ENCODE measurements at regions not wholly inside any gene's neighbourhood (a gene's known extent, or its start where the extent isn't known, plus 50 kb on each side); places are given as distances from the start of the nearest gene placed in this dataset.

DNA sequence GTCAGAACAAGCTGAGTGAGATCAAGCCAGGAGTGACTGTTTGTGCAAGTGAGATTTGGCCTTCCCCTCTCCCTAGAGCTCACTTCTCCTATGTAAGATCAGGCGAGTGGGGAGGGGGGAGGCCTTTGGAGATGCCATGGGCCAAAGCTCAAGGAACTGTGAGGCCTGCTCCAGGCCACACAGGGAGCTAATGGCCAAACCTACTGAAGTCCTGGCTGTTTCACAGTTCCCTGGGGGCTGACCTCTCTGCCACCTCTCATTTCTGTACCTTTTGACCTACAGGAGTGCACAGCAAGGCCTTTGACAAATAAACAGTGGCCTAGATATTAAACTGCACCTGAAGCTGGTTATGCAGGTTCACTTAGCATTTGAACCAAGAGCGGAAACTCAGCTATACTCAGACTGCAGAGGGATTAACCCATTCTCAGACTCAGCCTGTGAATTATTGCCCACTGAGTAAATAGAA, 235.0 kb upstream of the NT5C1B start:
- no peak for DNase-seq

DNA sequence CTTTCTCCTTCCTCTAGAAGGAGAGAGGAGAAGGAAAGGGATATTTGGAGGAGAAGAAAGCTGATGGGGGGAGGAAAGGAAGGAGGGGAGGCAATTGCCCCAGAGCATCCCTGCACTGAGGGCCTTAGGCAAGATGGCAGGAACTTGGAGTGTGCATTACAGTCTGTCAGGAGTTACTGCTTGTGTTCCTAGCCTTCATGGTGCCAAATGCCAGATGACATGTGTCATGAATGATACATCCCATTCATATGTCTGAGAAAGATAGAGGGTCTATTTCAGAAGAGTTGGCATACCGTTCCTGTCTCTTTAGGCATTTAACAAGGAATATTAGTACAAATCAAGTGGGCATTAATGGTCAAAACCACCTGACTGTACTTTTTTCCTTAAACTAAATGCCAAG, 232.1 kb upstream of the NT5C1B start:
- DNase-seq = no peak

DNA sequence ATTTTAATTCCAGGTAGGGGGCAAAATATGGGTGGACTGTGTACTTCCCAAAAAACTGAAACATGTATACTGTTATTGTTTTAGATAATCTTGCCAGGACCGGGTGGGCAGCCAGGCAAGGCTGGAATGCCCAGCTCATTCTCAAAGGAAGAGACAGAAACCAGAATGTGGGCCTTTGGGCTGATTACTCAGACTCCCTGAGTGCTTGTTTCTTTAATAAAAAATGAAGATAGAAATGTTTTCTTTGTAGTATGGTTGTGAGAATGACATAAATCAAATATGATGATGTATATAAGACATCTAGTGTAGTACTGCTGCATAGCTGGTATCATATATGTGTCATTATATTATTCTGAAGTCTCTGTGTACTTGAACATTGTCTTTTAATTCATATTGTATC, 231.6 kb upstream of the NT5C1B start:
- no peak for DNase-seq

DNA sequence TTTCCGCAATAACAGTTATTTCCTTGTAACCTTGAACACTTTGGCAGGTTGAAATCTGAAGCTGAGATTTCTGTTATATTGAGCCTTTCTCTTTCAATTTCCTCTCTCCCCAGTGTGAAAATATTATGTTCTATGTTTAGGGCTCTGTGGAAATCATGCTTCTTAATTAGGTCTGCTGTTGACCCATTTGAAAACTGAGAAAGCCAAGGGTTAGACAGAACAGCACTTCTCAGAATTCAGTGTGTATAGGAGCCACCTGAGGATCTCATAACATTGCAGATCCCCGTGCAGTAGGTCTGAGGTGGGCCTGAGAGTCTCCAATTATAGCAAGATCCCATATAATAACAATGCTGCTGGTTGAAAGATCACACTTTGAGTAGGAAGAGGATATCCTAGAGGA, 230.2 kb upstream of the NT5C1B start:
- DNase-seq = no peak

DNA sequence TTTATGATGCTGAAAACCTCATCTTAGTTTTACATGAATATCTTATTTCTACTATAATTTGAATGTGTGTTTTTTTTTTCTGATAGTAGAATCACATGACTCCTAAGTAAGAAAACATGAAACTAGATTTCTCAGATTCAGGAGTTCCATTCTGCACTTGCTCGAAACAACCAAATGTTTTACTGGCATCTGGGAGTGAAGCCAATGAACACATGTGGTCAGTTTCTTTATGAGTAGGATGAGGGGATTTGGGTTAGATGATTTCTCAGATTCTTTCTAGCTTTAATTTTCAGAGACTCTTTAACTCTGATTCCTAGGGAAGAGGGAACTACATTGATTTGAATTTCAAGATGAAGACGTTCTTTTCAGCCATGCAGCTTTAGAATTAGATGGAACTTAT, 225.0 kb upstream of the NT5C1B start:
- DNase-seq = no peak

DNA sequence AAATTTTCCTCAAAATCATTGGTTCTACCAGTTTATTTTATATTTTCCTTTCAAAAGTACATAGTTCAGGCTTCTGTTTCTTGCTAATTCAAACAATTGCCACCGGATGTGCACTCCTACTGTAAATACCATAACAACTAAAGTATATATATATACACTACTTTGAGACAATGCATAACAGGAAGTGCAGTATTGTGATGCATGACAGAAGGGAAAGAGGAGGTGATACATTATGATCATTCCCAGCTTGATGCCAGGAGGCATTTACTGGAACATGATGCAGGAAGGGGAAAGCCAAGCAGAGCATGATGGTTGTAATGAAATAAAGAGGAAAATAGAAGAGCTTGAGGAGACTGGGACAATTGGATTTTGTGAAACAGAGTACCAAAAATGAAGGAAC, 215.2 kb upstream of the NT5C1B start:
- DNase-seq = no peak

DNA sequence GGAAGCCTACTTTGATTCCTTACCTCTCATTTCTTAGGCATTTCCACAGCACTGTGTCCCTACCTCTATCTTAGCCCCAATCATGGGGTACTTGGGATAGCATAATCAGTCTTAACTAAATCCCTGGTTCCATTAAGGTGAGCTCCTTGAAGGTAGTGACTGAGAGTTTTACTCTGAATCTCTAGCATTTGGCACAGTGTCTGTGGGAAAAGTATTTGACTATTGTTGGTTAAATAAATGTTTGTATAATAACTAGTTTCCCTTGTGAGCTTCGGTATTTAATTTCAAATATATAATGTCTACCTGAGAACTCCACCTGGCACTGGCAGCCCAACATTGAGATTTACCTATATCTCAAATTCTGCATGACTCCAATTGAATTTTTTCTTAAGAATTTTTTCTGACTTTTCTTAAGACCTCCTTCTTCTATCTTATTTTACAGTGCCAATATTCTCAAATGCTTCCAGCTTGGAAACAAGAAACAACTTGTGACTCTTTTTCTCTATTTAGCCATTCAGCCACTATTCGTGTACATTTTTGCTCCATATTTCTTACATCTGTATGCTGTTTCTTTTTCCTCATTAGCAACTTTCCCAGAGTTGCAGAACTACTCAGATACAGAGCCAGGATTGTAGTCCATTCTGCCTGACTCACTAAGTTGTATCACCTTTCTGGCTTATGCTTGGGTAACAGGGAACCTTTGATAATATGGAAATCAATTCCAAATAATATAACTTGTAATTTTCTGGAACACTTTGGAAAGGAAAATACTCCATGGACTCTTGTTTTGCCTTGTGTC, 214.0 kb upstream of the NT5C1B start:
- DNase-seq = no peak

DNA sequence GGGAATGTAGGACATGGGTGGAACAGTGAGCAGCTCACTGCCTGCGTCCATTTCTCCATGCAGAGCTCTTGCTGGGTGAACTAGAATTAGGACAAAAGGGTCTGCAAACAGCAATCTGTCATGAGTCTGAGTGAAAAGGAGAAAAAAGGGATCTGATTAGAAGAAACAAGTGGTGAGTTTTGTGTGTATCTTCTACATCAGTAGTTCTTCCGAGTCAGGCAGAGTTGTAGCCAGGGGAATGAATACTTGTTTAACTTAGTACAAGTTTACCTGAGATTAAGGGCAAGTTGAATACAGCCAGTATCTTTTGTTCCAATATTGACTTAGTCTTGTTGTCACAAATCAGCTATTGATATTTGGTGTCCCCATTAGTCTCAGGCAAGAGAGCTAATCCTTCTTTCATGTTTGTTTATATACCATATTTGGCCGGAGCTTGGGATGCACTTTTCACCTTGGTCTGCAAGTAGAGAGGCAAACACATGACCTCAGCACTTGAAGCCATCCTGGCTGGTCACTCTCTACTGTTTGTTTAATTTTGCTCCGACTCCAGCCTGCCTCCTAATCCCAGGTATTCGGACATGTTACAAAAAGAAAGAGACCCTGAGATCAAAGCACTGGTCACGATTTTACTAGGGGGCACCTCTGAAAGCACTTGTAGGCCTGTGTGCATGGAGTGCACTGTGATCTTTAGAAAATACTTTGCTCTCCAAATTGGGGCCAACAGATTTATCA, 211.0 kb upstream of the NT5C1B start:
- no peak for DNase-seq

DNA sequence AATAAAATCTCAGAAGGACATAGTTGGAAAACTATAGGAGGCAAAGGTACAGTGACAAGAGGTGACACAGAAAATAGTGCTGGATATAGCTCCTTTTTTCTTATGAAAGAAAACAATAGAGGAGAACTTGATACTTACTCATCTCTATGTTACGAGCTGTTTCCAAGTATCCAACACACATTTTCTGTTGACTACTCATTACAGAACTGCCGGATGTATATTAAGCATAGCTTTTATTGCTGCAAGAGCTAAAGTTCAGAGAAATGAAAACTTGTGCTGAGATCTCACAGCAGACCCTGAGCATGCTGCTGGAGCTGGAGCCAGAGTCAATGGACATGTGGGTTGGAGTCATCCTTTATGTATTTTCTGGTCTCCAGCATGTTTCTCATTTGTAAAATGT, 210.0 kb upstream of the NT5C1B start:
- no peak for DNase-seq

DNA sequence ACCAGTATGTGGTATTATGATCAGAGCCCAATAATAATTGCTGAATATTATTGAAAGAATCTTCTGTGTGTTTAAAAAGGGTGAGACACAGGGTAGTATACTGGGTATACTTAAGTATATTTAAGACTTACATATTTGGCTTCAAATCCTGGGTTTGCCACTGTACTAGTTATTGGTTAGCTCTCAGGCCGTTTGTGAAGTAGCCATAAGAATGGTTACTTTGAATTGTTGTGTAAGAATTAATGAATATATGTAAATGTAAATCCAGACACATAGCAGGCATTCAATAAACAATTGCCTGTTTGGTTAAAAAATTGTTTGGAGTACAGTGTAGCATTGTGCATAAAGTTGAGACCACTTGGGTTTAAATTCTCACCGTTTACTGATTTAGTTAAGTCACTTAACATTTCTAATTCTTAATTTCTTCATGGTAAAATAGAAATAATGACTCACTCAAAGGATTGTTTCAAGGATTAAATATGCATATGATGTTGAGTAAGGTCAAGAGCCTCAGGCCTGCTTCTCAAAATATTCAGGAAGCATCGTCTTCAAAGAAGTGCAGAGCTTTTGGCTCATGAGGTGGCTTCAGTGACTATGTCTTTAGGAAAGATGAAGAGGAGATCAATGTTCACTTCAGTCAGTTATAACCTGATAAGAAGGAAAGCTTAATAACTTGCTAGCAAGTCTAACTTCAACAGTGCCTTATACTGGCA, 207.9 kb upstream of the NT5C1B start:
- no peak for DNase-seq

DNA sequence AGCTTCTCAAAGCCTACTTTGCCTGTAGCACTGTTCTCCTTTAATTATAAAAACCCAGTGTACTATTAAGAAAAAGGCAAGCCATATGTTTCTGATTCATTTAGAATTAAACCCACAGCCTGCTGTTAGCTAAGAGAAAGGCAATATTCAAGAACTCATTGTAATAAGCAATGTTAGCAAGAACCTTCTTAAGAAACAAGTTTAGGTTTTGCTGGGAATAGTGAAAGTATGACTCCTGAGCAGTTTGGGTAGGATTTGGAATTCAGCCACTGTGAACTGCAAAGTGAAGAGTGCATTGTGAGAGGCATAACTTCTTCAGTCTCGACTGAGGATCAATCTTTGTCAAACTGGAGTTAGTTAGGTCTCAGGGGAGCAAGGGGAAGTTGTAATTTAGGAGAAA, 206.5 kb upstream of the NT5C1B start:
- DNase-seq = no peak

DNA sequence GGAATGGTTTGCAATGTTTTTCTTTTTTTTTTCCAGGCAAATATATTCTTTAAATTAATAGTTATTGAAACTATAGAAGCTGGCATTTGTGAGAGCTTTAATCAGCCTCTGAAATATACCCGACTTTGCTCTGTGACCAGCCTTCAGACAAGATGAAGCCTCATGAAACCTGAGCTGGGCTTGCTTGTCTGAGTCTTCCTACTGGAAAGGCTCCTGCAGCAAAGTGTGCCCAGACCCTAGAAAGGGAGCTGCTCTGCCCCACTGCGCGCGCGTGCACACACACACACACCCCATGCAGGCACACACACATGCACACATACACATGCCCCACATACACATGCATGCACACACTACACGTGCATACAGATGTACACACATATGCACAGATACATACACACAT, 203.3 kb upstream of the NT5C1B start:
- peak; percentile 44 for DNase-seq

DNA sequence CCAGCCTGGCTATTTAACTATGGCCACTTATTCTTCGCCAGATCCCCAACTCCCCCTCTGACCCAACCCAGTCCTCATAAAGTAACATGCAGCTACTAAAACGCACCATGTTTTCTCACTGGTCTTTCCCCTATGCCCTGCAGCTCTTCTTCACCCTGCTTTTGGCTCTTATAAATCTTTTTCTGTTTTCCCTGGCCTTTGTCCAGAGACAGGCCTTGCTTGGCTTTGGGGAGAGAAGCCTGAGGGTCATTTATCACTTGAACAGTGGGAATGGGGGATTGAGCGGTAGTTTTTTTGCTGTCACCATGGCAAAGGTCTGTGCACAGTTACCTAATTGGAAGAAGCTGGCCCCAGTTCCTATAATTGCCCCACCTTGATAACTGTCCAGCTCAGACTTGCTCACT, 202.9 kb upstream of the NT5C1B start:
- DNase-seq = peak; percentile 61

DNA sequence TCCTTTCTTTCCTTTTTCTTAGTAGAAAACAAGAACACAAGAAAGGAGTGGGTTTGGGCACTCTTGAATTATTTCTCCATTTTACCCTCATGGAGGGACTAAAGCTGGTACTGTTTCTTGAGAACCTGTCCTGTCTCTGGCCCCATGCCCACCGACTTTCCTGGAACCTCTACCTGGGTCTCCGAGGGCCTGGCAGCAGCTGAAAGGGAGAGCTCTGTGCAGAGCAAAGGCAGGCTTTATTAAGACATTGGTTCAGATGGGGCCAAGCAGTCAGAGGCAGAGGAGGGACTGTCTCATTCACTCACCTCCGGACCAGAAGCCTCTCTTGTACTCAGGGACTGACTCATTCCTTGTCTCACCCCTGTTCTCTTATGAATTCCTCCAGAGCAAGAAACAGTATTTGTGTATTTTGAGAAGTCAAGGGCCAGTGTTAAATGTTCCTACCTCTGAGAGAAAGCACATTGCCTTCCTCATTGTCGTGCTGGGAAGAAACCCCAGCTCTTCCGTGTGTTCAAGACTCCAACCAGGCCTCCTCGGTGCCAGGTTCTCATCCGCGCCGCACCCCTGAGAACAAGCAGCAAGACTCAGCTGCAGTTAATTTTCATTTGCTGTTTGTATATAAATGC, 201.9 kb upstream of the NT5C1B start:
- no peak for DNase-seq

DNA sequence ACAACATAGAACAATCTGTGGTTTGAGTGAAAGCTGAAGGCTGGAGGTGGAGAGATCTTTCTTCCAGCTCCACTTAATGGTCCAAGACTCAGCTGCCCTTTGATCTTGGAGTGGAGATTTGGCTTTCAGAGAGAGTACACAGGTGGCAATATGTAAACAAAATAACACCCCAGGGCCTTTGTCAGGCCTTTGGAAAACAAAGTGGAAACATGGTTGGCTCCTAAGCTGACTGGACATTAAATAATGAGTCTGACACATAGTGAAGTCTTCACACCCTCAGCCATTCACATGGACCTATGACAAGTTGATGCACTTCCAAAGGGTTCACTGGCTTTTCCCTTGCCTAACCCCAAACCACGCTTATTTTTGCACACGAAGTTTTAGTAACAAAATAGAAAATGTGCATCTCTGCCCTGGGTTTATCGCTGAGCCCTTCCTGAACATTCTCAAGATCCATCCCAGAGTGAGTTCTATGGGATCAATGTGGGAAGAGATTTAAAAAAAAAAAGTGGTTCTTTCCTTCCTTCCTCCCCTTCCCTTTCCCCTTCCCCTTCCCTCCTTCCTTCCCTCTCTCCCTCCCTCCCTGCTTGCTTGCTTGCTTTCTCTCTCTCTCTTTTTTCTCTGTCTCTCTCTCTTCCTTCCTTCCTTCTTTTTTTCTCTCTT, 201.3 kb upstream of the NT5C1B start:
- no peak for DNase-seq

DNA sequence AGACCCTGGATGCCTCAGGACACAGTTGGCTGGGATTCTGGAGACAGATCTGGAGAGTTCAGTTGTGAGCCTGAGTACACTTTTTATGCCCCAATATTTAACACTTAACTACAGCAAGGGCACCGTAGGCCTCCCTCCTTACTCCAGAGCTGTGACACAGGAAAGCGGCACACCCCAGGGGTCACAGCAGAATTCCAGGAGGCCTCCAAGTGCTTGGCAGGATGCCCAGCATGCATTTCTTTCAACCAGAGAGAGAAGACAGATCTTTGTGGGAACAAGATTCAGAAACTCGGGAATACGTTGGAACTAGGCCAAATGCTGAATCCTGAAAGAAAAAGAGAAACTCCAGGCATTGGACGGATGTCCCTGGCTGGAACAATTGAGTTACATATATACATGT, 199.2 kb upstream of the NT5C1B start:
- DNase-seq = no peak

DNA sequence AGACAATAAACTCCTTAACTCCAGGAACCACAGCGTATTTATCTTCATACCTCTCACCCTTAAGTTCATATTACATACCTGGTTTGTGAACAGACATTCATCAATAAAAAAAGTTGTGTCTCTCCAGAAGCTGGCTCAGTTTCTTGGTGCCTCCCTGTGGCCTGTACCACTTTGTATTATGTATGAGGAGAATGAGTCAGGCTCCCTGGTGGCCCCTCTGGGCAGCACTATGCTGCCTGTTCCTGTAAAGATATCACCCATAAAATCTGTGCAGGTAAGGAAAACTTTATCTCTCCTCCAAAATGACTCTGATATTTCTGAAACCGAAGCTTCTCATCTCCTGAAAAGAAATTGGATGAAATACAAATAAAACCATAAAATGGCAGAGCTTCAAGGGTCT, 198.4 kb upstream of the NT5C1B start:
- DNase-seq = no peak

DNA sequence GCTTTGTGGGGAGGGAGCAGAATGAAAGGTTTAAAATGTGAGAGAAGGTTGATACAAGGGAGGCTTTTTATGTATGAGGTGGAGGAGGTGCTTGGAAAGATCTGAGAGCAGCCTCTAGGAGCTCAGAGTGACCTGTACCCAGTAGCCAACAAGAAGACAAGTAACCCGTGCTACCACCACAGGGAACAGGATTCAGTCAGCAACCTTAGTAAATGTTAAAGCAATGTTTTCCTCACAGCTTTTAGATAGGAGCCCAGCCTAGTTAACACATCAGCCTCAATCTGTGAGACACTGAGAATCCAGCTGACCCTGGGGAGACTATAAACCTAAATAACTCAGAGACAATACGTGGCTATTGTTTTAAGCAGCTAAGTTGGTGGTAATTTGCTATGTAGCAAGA, 194.9 kb upstream of the NT5C1B start:
- no peak for DNase-seq

DNA sequence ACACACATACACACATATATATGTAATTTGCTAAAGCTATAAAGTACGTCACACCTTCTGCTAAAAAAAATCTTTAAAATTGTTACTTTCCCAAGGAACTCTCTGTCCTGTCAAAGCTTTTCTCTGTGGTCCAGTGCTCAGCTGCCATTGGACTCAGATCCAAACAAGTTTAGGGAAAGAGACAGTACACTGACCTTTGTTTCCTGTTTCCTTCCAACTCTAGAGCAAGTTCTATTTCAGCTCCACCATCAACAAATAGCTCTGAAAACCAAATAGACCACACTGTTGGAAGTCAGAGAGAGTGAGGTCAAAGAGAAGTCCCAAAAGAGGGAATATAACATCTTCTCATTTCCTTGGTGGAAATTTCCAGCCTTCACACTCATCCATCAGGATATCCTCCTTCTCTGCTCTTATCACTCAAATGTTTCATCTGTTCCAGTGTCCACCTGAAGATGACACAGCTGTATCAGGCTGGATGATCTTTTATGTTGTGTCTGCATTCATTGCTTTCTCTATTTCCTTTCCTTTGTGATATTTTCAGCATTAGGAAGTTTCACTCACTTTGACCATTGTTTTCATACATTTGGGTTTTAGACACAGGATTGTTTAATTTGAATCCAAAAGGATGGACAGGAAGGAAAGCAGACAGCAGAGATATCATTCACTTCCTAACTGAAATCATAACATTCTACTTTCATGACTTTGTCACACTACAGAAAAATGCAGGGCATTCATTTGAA, 192.3 kb upstream of the NT5C1B start:
- no peak for DNase-seq

DNA sequence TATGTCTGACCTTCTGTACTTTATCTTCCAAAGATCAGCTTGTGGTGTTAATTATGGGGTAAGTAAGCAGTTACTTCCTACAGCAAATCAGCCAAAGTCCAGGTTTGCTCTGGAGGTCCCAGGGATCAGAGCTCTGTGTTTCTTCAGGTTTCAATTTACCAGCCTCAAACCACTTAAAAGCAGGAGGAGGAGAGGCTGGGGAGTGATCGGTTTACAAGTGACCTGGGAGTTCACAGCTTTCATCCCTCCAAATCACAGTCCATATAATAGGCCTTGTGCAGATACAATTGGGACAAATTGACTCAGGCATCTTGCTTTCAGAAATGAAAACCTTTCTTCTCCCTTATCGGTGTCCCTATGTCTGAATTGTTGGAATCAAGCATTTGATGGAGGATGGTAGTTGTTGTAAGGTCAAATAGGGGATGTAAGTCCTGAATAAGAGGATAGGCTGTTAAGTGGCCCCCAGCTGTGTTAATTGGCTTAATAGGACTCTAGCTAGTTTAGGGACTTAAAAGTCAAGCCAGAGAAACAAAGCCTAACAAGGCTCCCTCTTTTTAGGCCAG, 188.0 kb upstream of the NT5C1B start:
- no peak for DNase-seq

DNA sequence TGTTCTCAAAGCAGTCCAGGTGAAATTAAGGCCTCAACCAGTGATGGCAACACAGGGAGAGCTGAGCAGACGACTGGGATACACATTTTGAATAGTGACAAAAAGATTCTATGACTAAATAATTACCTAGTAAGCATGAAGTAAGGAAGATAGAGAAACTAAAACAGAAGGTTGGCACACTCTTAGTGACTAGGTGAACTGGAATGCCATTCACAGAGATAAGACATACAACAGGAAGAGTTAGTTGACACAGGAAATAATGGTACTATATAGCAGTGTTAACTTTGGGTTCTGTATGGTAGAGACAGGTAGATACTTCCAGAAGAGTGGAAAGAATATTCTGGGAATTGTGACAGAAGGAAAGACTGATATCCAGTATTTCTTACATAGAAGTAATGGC, 181.8 kb upstream of the NT5C1B start:
- DNase-seq = no peak
